ENCODE measurements at regions not wholly inside any gene's neighbourhood (a gene's known extent, or its start where the extent isn't known, plus 50 kb on each side); places are given as distances from the start of the nearest gene placed in this dataset.

GRCh38 chr3:5429517-5429890 is 242.0 kb downstream of the EDEM1 start:
- no peak for DNase-seq

DNA sequence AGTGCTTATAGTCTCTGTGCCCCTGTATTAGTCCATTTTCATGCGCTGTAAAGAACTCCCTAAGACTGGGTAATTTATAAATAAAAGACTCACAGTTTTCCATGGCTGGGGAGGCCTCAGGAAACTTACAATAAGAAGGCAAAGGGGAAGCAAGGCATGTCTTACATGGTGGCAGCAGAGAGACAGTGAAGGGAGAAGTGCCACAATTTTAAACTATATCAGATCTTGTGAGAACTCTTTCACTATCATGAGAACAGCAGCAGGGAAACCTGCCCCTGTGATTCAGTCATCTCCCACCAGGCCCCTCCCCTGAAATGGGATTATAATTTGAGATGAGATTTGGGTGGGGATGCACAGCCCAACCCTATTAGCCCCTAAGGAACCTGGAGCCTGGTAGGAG is 243.2 kb downstream of the EDEM1 start:
- no peak for DNase-seq

DNA sequence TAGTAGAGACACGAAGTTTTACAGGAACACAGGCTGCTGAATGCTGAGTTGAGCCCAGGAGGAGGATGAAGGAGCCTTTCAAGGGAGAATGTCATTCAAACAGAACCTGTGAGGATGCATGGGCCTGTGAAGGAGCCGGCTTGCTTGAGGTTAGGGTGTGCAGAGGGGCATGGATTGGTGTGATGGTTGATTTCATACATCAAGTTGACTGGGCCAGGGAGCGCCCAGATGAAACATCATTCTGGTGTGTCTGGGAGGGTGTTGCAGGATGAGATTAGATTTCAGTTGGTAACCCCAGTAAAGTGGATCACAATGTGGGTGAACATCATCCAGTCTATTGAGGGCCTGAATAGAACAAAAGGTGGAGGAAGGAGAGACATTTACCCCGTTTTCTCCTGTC is 243.6 kb downstream of the EDEM1 start:
- no peak for DNase-seq

GRCh38 chr3:5431811-5432378 is 244.4 kb downstream of the EDEM1 start:
- no peak for DNase-seq

DNA sequence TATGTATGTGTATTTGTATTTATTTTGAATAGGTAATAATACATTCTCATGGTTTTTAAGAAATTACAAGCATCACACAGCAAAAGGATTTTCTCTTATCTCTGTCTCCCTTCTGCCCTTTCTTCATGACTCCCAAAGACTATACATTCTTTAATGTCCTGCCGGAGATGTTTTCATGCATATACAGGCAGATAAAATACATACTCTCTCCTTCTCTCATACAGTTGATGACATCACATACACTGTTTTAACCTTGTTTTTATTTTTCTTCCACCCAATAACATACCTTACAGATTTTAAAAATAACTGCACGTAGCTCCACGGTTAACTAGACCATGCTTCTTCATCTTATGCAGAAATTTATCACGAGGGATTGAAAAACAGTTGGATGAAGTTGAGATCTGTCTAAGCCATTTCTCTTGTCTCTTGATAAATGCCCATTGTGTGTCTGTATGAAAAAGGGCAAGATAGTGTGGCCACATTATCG is 249.8 kb downstream of the EDEM1 start:
- DNase-seq, result no peak

DNA sequence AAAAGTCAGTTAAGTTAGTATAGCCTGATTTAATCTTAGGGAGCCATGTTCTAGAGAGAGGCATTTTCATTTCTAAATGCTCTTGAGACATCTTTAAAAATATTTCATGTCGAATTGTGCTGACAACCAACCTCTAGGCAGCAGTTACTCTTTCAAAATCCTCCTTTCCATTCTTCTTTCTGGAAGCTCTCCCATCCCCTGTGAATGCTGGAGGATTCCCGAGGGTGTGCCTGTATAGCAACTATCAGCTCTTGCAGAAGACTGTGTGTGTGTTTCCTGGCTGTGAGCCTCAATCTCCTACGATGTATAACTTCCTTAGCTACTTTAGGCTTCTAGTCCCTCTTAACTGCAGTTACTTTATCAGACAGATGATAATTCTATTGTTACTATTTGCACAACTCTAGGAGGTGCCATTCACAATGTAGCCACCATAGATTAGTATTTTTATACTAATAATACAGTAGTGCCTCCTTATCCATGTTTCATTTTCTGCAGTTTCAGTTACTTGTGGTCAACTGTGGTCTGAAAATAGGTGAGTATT is 250.3 kb downstream of the EDEM1 start:
- no peak for DNase-seq

- DNase-seq, result no peak
Measured at GRCh38 chr3:5441401-5441800, 253.9 kb downstream of the EDEM1 start.

GRCh38 chr3:5442106-5442785 is 254.7 kb downstream of the EDEM1 start:
- DNase-seq, result no peak

DNA sequence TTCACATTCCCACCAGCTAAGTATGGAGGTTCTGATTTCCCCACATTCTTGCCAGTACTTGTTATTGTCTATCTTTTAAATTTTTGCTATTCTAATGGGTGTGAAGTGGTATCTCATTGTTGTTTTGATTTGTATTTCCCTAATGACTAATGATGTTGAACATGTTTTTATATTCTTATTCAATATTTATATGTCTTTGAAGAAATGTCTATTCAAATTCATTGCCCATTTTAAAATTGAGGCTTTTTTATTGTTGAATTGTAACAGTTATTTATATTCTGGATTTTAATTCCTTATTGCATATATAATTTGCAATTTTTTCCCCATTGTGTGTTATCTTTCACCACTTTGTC is 255.3 kb downstream of the EDEM1 start:
- no peak for DNase-seq

DNA sequence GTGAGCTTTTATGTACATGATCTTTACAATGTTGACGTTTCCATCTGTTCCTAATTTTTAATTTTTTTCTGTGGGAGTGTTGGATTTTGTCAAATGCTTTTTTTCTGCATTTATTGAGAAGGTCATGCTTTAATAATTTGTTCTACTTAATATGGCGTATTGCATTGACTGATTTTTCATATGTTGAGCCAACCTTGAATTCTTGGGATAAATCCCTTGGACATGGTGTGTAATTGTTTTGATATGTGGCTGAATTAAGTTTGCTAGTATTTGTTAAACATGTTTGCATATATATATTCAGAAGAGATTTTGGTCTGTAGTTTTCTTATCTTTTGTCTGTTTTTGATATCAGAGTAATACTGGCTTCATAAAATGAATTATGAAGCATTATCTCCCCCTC is 256.7 kb downstream of the EDEM1 start:
- no peak for DNase-seq

GRCh38 chr3:5445676-5446201 is 258.2 kb downstream of the EDEM1 start:
- no peak for DNase-seq

DNA sequence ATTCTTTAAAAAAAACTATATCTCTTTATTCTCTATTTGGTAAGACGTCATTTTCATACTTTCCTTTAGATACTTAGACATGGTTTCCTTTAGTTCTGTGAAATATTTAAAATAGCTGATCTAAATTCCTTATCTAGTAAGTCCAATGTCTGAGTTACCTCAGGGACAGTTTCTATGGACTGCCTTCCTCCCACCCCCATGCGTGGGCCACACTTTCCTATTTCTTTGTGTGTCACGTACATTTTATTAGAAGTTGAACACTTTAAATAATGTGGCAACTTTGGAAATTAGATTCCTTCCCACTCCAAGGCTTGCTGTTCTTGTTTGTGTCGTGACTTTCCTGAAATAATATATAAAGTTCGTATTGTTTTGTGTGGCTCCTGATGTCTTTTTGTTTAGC is 260.7 kb downstream of the EDEM1 start:
- DNase-seq, result no peak

DNA sequence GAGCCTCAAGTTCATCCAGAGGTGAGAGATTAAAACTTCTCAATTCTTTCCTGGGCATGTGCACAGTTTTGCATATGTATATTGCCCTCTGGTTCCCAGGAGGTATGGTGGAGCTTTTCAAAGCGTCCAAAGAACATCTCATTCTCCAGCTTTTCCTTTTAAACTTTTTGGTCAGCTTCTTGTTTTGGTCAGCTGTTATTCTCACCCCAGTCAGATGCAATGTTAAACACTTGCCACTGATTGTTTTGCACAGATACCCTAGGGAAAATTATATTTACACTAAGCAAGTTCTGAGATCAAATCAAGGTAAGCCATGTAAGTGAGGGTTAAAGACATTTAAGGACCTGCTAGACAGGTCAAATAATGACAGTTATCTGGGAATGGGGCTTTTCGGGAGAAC is 261.3 kb downstream of the EDEM1 start:
- DNase-seq, result no peak

- no peak for DNase-seq
Measured at GRCh38 chr3:5456199-5456598, 268.7 kb downstream of the EDEM1 start.

- no peak for DNase-seq
Measured at GRCh38 chr3:5458526-5458925, 271.0 kb downstream of the EDEM1 start.

GRCh38 chr3:5462086-5462485 is 274.6 kb downstream of the EDEM1 start:
- no peak for DNase-seq

GRCh38 chr3:5463991-5464390 is 276.5 kb downstream of the EDEM1 start:
- no peak for DNase-seq

GRCh38 chr3:5464649-5465048 is 277.1 kb downstream of the EDEM1 start:
- DNase-seq, result no peak

- DNase-seq, result no peak
Measured at GRCh38 chr3:5465183-5465582, 277.7 kb downstream of the EDEM1 start.

DNA sequence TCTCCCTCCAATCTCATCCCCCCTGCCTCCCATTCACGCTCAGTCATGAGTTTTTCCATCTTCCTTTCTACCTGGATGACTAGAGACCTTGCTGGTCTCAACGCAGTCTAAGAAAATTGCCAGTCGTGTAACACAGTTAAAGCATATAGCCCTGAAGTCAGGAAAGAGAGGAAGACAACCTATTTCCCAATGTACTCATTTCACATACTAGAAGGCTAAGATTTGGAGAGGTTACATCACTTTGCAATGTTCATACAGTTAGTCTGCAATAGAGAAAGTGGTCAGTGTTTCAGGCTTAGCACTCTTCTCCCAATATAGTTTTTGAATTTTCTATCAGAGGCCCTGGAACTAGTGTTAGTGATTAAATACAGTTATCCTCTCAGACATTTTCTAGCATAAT is 278.6 kb downstream of the EDEM1 start:
- no peak for DNase-seq

DNA sequence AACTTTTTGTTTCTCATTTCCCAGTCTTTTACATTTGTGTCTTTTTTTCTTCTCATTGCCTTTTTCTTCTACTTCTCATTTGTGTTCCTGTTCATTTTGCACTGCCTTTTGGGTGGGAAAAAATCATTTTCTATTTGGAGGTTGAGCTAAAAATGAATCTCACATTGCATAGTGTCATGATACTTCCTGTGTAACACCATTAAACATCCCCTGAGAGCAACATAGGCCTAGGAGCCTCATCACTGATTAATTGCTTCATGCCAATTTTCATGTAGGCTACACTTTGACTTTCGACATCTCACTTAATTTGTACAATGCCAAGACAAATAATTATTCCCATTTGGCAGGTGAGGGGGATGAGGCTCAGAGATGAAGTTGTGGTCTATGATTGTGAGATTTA is 279.2 kb downstream of the EDEM1 start:
- no peak for DNase-seq

GRCh38 chr3:5473471-5473870 is 286.0 kb downstream of the EDEM1 start:
- no peak for DNase-seq

GRCh38 chr3:5476403-5476802 is 288.9 kb downstream of the EDEM1 start:
- DNase-seq, result no peak

DNA sequence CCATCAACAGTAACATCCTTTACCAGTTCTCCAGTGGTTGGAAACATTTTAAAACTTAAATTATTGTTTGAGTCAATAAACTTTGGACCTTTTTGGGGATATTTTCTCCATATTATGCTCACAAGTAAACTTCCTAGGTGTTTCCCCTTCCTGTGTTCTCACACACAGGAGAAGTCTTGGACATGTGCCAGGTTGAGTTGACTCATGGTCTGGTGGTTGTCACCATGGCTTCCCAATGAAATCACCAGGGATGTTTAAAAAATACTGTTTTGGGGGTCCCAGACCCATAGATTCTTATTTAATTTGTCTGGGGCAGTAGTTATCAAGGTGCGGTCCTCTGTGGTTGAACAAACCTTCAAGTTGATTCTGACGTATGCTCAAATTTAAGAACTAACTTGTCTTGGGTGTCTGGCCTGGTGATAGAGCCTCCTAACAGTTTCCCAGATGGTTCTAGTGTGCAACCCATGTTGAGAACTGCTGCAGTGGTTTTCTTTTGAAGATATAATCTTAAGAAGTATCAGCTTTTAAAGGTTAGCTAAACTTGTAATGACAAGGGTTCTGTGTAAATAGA is 291.8 kb downstream of the EDEM1 start:
- no peak for DNase-seq
